Suprapubic skin (tissue), 4 donors: ENCODE measurements at regions not wholly inside any gene's neighbourhood (a gene's known extent, or its start where the extent isn't known, plus 50 kb on each side); places are given as distances from the start of the nearest gene placed in this dataset.

Experiments
- DNase-seq, 2 donors: peaks; one replicate each; pipeline ENCODE4 v3.0.0-alpha.2; 2019; ENCODE audit warnings: low spot score in 2 of 2
- H3K27ac ChIP-seq: fragments of 200-600 bp; sonication (generic); one replicate; pipeline ENCODE4 v1.5.1; 2019
- H3K27me3 ChIP-seq: fragments of 200-600 bp; sonication (generic); one replicate; pipeline ENCODE4 v1.5.1; 2019
- H3K36me3 ChIP-seq: fragments of 200-600 bp; sonication (generic); one replicate; pipeline ENCODE4 v1.5.1; 2019
- H3K4me1 ChIP-seq: fragments of 200-600 bp; sonication (generic); one replicate; pipeline ENCODE4 v1.5.1; 2019
- H3K4me3 ChIP-seq: fragments of 200-600 bp; sonication (generic); one replicate; pipeline ENCODE4 v1.5.1; 2019; ENCODE audit warnings: mild to moderate bottlenecking
- H3K9me3 ChIP-seq: fragments of 200-600 bp; sonication (generic); one replicate; pipeline ENCODE4 v1.5.1; 2019
- EP300 ChIP-seq: sonication (generic); formaldehyde crosslinking; IDR thresholded peaks from one replicate; pipeline ENCODE4 v1.6.1; 2017; ENCODE audit warnings: antibody characterized with exemption
- POLR2A ChIP-seq, 2 donors: fragments of 450-650 bp; IDR thresholded peaks; one replicate each; pipeline ENCODE4 v1.6.1; 2017; ENCODE audit warnings: antibody characterized with exemption in 2 of 2, mild to moderate bottlenecking in 2 of 2, moderate library complexity in 2 of 2
- POLR2AphosphoS5 ChIP-seq, 3 donors: sonication (generic); formaldehyde crosslinking; IDR thresholded peaks; one replicate each; pipeline ENCODE4 v1.6.1; 2017; ENCODE audit warnings: antibody characterized with exemption in 3 of 3
- WGBS: methylation state at CpG from one replicate; pipeline ENCODE4 v1.1.5; 2018; 5-methylcytosine and 5-hydroxymethylcytosine counted together
- TF ChIP-seq, protein P1 (sequence below), 2 donors: fragments of 200-600 bp in 1 of 2; fragments of 450-650 bp in 1 of 2; sonication (generic) in 1 of 2; IDR thresholded peaks; one replicate each; pipeline ENCODE4 v1.5.1; 2016 to 2019; ENCODE audit warnings: antibody characterized with exemption in 2 of 2, mild to moderate bottlenecking in 1 of 2, moderate library complexity in 1 of 2

DNA sequence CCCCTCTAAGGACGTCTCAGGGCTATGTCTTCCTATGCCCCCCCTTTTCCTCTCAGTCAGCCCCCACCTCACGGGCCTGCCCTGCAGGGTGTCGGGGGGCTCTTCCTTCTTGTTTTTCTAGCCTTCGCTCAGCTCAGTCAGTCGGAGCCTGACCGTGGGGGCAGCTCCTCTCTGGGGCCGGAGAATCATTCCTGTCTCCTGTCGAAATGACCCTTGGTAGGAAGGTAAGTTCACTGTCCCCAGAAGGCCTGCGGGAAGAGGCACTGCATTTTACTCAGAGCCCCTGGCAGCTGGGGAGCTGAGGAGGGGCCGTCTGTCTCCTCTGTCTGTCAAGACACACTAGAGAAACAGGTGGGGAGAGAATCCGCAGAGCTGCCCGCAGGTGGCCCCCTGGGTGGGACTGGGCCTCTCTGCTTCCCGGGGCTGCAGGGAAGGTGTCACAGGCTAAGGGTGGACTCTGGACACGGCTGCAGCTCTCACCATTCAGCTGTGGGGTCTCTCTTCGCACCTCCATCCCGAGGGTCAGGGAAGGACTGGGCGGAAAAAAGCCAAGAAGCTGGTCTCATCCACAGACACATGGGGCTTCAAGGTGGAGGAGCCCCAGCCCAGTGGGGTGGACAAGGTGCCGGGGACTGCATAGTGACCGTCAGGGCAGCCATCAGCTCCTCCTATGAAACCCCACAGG lies 112.8 kb upstream of the TNRC6C start:
- 89% methylated on average over 11 of the region's 19 CpGs for WGBS
- Histone ChIP-seq H3K27ac (no peak overlapping the region), H3K9me3 (no peaks in the 10 kb centered on the region), H3K27me3 (no peaks in the 10 kb centered on the region), H3K4me3 (no peak overlapping the region), H3K36me3 (no peaks in the 10 kb centered on the region), H3K4me1 (peaks cover 16% of the 10 kb centered on the region)
- no peak for DNase-seq
- TF ChIP-seq POLR2AphosphoS5 (IDR thresholded peaks at IDR 0.05), result no peak
- TF ChIP-seq POLR2A (IDR thresholded peaks at IDR 0.05), result no peak
- TF ChIP-seq, protein P1, sequence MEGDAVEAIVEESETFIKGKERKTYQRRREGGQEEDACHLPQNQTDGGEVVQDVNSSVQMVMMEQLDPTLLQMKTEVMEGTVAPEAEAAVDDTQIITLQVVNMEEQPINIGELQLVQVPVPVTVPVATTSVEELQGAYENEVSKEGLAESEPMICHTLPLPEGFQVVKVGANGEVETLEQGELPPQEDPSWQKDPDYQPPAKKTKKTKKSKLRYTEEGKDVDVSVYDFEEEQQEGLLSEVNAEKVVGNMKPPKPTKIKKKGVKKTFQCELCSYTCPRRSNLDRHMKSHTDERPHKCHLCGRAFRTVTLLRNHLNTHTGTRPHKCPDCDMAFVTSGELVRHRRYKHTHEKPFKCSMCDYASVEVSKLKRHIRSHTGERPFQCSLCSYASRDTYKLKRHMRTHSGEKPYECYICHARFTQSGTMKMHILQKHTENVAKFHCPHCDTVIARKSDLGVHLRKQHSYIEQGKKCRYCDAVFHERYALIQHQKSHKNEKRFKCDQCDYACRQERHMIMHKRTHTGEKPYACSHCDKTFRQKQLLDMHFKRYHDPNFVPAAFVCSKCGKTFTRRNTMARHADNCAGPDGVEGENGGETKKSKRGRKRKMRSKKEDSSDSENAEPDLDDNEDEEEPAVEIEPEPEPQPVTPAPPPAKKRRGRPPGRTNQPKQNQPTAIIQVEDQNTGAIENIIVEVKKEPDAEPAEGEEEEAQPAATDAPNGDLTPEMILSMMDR (IDR thresholded peaks at IDR 0.05), result no peak
- TF ChIP-seq EP300, result no peak

DNA sequence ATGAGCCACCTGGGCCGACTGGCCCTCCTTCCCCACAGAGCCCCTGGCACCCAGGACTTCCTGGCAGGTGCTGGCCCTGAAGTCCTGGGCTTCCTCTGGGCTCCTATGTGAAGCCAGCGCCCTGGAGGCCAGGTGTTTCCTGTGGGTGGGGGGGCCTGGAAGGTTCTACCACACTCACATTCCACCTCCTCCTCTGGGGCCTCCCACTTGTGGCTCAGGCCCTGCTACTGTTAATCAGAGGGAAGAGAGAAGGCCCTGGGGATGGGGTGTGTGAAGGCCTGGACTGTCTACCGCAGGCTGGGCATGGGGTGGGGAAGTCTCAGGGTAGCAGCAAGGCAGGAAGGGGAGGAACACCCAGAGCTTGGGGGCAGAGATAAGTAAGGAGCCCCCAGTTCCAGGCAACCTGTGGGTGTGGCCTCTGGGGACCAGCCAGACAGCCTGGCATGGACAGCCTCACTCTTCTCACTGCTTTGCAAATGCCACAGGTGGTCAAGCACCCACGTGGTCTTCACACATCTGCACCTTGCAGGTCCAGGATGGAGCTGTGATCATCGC lies 111.9 kb upstream of the TNRC6C start:
- DNase-seq, result no peak
- TF ChIP-seq EP300 (no peak), POLR2AphosphoS5 (IDR thresholded peaks at IDR 0.05) (no peak), POLR2A (IDR thresholded peaks at IDR 0.05) (no peak)
- 33% methylated on average over 2 of the region's 5 CpGs for whole genome bisulfite sequencing

DNA sequence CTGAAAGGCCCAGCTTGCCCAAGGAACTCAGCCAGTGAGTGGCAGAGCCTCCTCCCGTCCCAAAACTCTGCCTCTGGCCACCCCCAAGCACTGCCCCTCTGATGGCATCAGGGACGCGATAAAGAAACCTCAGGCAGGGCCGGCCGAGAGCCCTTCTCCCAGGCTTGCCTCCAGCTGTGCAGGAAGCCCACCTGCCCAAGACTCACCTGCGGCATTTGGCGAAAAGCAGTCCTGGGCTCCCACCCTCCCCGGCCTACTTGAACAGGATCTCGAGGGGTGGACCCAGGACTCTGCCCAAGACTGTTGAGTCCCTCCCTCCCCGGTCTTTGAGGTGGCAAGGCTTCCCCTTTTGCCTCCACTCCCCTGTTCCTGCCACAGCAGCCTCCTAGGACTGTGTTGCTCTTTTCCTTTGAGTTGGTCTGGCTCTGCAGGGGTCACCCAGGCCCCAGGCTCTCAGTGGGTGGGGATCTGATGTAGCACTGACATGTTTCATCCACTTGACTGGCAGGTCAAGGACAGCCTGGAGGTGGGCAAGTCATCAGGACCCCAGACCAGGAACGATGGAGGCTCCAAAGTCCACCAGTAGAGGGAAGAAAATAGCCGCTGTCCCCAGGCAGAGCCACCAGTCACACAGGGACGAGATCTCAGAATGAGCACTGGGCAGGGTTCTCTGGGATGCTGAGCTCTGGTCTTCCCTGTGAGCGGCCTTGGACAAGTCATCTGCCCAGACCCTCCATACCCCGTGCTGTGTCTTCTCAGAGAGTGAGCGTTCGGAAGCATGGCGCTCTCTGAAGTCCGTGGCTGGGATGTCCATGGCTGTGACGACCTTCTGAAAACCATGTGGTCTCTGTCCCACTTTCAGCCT lies 111.0 kb upstream of the TNRC6C start:
- Histone ChIP-seq H3K27ac (no peak overlapping the region), H3K36me3 (no peaks in the 10 kb centered on the region), H3K4me3 (no peak overlapping the region), H3K9me3 (no peaks in the 10 kb centered on the region), H3K27me3 (no peaks in the 10 kb centered on the region), H3K4me1 (peaks cover 8% of the 10 kb centered on the region)
- TF ChIP-seq EP300 (no peak), POLR2A (IDR thresholded peaks at IDR 0.05) (no peak), POLR2AphosphoS5 (IDR thresholded peaks at IDR 0.05) (no peak)
- TF ChIP-seq, protein P1 (IDR thresholded peaks at IDR 0.05), result no peak
- 86% methylated on average over 12 of the region's 20 CpGs for WGBS
- DNase-seq, result no peak

More for the DNA sequence above, 111.9 kb upstream of the TNRC6C start:
- Histone ChIP-seq H3K27me3 (no peaks in the 10 kb centered on the region), H3K9me3 (no peaks in the 10 kb centered on the region), H3K27ac (no peak overlapping the region), H3K36me3 (no peaks in the 10 kb centered on the region), H3K4me1 (peaks cover 16% of the 10 kb centered on the region), H3K4me3 (no peak overlapping the region)

DNA sequence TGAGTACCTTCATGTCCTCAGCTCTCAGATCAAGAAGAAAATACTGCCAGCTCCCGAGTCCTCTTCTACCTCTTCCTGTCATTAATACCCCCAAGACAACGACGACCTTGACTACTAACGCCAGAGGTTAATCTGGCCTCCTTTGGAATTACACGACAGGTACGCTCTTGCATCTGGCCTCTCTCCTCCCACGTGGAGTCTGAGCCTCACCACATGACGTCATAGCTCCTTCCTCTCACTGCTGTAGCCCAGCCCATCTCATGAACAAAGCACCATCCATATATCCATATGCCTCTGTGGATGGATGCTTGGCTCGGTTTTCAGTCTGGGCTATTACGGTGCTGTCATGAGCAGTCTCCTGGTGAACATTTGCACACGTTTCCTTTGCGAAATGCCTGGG lies 110.2 kb upstream of the TNRC6C start:
- Histone ChIP-seq H3K4me3 (no peak overlapping the region), H3K9me3 (no peaks in the 10 kb centered on the region), H3K27ac (no peak overlapping the region), H3K36me3 (no peaks in the 10 kb centered on the region), H3K27me3 (peaks cover under 1% of the 10 kb centered on the region), H3K4me1 (no peaks in the 10 kb centered on the region)
- 83% methylated on average over 12 of the region's 12 CpGs for WGBS
- DNase-seq, result no peak
- TF ChIP-seq EP300, result no peak
- no peak for TF ChIP-seq POLR2A (IDR thresholded peaks at IDR 0.05)
- TF ChIP-seq, protein P1 (IDR thresholded peaks at IDR 0.05), result no peak
- no peak for TF ChIP-seq POLR2AphosphoS5 (IDR thresholded peaks at IDR 0.05)

DNA sequence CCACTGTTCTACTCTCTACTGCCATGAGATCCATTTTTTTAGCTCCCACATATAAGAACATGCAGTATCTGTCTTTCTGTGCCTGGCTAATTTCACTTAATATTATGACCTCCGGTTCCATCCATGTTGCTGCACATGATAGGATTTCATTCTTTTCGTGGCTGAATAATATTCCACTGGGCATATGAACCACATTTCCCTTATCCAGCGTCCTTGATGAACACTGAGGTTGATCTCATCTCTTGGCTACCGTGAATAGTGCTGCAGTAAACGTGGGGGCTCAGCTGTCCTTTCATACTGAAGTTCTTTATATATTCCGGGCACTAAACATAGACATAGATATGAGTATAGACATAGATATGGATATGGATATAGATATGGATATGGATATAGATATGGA lies 109.3 kb upstream of the TNRC6C start:
- Histone ChIP-seq H3K27me3 (peaks cover 11% of the 10 kb centered on the region), H3K4me1 (no peaks in the 10 kb centered on the region), H3K4me3 (no peak overlapping the region), H3K36me3 (no peaks in the 10 kb centered on the region), H3K9me3 (no peaks in the 10 kb centered on the region), H3K27ac (no peak overlapping the region)
- WGBS, result 87% methylated on average over 6 of the region's 6 CpGs
- DNase-seq, result no peak
- TF ChIP-seq POLR2AphosphoS5 (IDR thresholded peaks at IDR 0.05) (no peak), POLR2A (IDR thresholded peaks at IDR 0.05) (no peak), EP300 (no peak)

DNA sequence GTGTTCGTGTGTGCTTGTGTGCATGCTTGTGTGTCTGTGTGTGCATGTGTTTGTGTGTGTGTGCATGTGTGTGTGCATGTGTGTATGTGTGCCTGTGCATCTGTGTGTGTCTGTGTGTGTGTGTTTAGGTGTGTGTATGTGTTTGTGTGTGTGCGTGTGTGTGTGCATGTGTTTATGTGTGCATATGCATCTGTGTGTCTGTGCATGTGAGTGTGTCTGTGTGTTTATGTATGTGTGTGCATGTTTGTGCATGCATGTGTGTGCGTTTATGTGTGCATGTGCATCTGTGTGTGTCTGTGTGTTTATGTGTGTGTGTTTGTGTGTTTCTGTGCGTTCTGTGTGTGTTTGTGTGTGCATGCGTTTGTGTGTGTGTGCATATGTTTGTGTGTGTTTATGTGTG lies 106.6 kb upstream of the TNRC6C start:
- H3K4me3 ChIP-seq, result no peak overlapping the region
- H3K36me3 ChIP-seq, result no peaks in the 10 kb centered on the region
- 80% methylated on average over 5 of the region's 5 CpGs for WGBS
- H3K9me3 ChIP-seq, result no peaks in the 10 kb centered on the region
- DNase-seq, result no peak
- no peak overlapping the region for H3K27ac ChIP-seq
- peaks cover 26% of the 10 kb centered on the region for H3K27me3 ChIP-seq
- no peaks in the 10 kb centered on the region for H3K4me1 ChIP-seq
- TF ChIP-seq POLR2A (IDR thresholded peaks at IDR 0.05), result no peak
- no peak for TF ChIP-seq POLR2AphosphoS5 (IDR thresholded peaks at IDR 0.05)
- TF ChIP-seq, protein P1 (IDR thresholded peaks at IDR 0.05), result no peak
- no peak for TF ChIP-seq EP300
